ENCODE measurements at regions not wholly inside any gene's neighbourhood (a gene's known extent, or its start where the extent isn't known, plus 50 kb on each side); places are given as distances from the start of the nearest gene placed in this dataset.

DNA sequence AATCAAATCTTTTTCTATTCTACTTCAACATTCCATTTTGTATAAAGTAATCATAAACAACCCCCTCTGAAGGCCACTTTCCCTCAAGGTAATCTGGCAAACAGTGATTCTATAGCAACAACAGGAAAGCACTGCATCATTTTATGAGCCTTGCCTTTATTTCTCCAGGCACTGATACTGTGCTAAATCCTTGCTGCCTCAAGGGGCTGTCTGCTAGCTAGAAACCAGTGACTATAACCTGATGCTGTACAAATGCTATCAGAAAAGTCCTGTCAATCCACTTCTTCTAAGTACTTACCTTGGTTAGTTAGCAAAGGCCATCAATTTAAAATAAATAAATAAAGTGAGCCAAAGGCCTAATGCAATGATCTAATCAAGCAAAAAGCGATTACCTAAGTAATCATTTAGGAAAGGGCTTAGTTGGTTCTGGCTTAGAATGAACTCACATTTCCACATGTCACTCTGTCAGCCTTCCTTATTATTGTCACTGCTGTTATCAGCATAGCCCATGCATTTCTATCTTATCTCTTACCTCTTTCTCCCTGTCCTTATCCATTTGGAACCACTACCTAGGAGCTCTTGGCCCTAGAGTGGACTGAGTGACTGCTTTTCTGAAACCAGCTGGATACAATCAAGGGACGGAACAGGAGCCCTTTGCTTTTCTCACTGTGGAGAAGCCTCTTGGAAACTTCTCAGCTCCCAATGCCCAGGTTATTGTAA is 246.1 kb upstream of the MEF2C start:
- Histone ChIP-seq H3K36me3 (ENCODE audit: low read length) (no peaks in the 10 kb centered on the region), H2AFZ (ENCODE audit: low read depth, low read length, severe bottlenecking) (no peak overlapping the region), H3K27me3 (ENCODE audit: low read length) (no peaks in the 10 kb centered on the region), H3K9me2 (replicated peaks; ENCODE audit: insufficient read depth, low read length) (no peaks in the 10 kb centered on the region), H3K9me3 (ENCODE audit: insufficient read depth, low read length) (no peaks in the 10 kb centered on the region), H3K4me2 (ENCODE audit: low read depth, low read length, poor library complexity, severe bottlenecking) (no peak overlapping the region), H4K20me1 (ENCODE audit: low read depth, low read length) (no peaks in the 10 kb centered on the region), H3K79me2 (ENCODE audit: insufficient read depth, low read length) (no peaks in the 10 kb centered on the region), H3F3A (ENCODE audit: insufficient read depth) (no peaks in the 10 kb centered on the region), H3K27ac (ENCODE audit: low read depth, low read length) (no peak overlapping the region), H3K9ac (ENCODE audit: low read length) (no peak overlapping the region), H3K4me3 (ENCODE audit: insufficient read depth, low read length, poor library complexity, severe bottlenecking) (no peak overlapping the region)
- no peak for TF ChIP-seq CTCF (IDR thresholded peaks at IDR 0.05; ENCODE audit: insufficient read depth, low read length, poor library complexity, severe bottlenecking)
- no peak for TF ChIP-seq EZH2phosphoT487 (conservative IDR thresholded peaks at IDR 0.05; ENCODE audit: low read length)

- Histone ChIP-seq H3K4me3 (ENCODE audit: insufficient read depth, low read length, poor library complexity, severe bottlenecking) (no peak overlapping the region), H4K20me1 (ENCODE audit: low read depth, low read length) (no peaks in the 10 kb centered on the region), H3K79me2 (ENCODE audit: insufficient read depth, low read length) (no peaks in the 10 kb centered on the region), H3K36me3 (ENCODE audit: low read length) (no peaks in the 10 kb centered on the region), H3K4me2 (ENCODE audit: low read depth, low read length, poor library complexity, severe bottlenecking) (no peak overlapping the region), H3K9ac (ENCODE audit: low read length) (no peak overlapping the region), H2AFZ (ENCODE audit: low read depth, low read length, severe bottlenecking) (no peak overlapping the region), H3K9me3 (ENCODE audit: insufficient read depth, low read length) (no peaks in the 10 kb centered on the region), H3K27me3 (ENCODE audit: low read length) (no peaks in the 10 kb centered on the region), H3K9me2 (replicated peaks; ENCODE audit: insufficient read depth, low read length) (no peaks in the 10 kb centered on the region), H3K27ac (ENCODE audit: low read depth, low read length) (no peak overlapping the region), H3F3A (ENCODE audit: insufficient read depth) (no peaks in the 10 kb centered on the region)
- TF ChIP-seq CTCF (IDR thresholded peaks at IDR 0.05; ENCODE audit: insufficient read depth, low read length, poor library complexity, severe bottlenecking) (no peak), EZH2phosphoT487 (conservative IDR thresholded peaks at IDR 0.05; ENCODE audit: low read length) (no peak)
Observed at GRCh38 chr5:89128092-89128491, 245.1 kb upstream of the MEF2C start.

- H4K20me1 ChIP-seq (ENCODE audit: low read depth, low read length) = no peaks in the 10 kb centered on the region
- no peaks in the 10 kb centered on the region for H3K27me3 ChIP-seq (ENCODE audit: low read length)
- H3K4me2 ChIP-seq (ENCODE audit: low read depth, low read length, poor library complexity, severe bottlenecking) = no peak overlapping the region
- H3K9ac ChIP-seq (ENCODE audit: low read length) = no peak overlapping the region
- H3K9me2 ChIP-seq (replicated peaks; ENCODE audit: insufficient read depth, low read length) = no peaks in the 10 kb centered on the region
- no peaks in the 10 kb centered on the region for H3F3A ChIP-seq (ENCODE audit: insufficient read depth)
- no peaks in the 10 kb centered on the region for H3K36me3 ChIP-seq (ENCODE audit: low read length)
- H3K4me3 ChIP-seq (ENCODE audit: insufficient read depth, low read length, poor library complexity, severe bottlenecking) = no peak overlapping the region
- no peak for TF ChIP-seq EZH2phosphoT487 (conservative IDR thresholded peaks at IDR 0.05; ENCODE audit: low read length)
- TF ChIP-seq CTCF (IDR thresholded peaks at IDR 0.05; ENCODE audit: insufficient read depth, low read length, poor library complexity, severe bottlenecking) = no peak
- no peaks in the 10 kb centered on the region for H3K79me2 ChIP-seq (ENCODE audit: insufficient read depth, low read length)
- H3K27ac ChIP-seq (ENCODE audit: low read depth, low read length) = no peak overlapping the region
- H2AFZ ChIP-seq (ENCODE audit: low read depth, low read length, severe bottlenecking) = no peak overlapping the region
- no peaks in the 10 kb centered on the region for H3K9me3 ChIP-seq (ENCODE audit: insufficient read depth, low read length)
Observed at GRCh38 chr5:89127191-89127590, 244.2 kb upstream of the MEF2C start.

All from SU-DHL-6 (cell line).